Ishikawa (cell line): ENCODE measurements at regions not wholly inside any gene's neighbourhood (a gene's known extent, or its start where the extent isn't known, plus 50 kb on each side); places are given as distances from the start of the nearest gene placed in this dataset.

Source experiments
- CEBPB ChIP-seq: IDR thresholded peaks from 2 replicates; pipeline ENCODE4 v1.6.1; 2012
- CREB1 ChIP-seq: IDR thresholded peaks from 2 replicates; pipeline ENCODE4 v1.6.1; 2012; ENCODE audit warnings: low read depth
- EGR1 ChIP-seq: IDR thresholded peaks from 2 replicates; pipeline ENCODE4 v1.6.1; 2012
- EP300 ChIP-seq: IDR thresholded peaks from 2 replicates; pipeline ENCODE4 v1.6.1; 2012; ENCODE audit warnings: borderline replicate concordance
- FOXM1 ChIP-seq: IDR thresholded peaks from 2 replicates; pipeline ENCODE4 v1.6.1; 2012; ENCODE audit warnings: low read depth, borderline replicate concordance
- NFIC ChIP-seq: IDR thresholded peaks from 2 replicates; pipeline ENCODE4 v1.6.1; 2012
- RAD21 ChIP-seq: IDR thresholded peaks from 2 replicates; pipeline ENCODE4 v1.6.1; 2012; ENCODE audit warnings: low read depth
- TAF1 ChIP-seq: IDR thresholded peaks from 2 replicates; pipeline ENCODE4 v1.6.1; 2012; ENCODE audit warnings: low read depth, mild to moderate bottlenecking
- TCF12 ChIP-seq: IDR thresholded peaks from 2 replicates; pipeline ENCODE4 v1.6.1; 2012; ENCODE audit warnings: low read depth
- TEAD4 ChIP-seq: IDR thresholded peaks from 2 replicates; pipeline ENCODE4 v1.6.1; 2012
- YY1 ChIP-seq: IDR thresholded peaks from 2 replicates; pipeline ENCODE4 v1.6.1; 2012; ENCODE audit warnings: low read depth
- ZBTB7A ChIP-seq: IDR thresholded peaks from 2 replicates; pipeline ENCODE4 v1.6.1; 2012; ENCODE audit warnings: low read depth
- TF ChIP-seq, protein P1 (sequence below): IDR thresholded peaks from 2 replicates; pipeline ENCODE4 v1.6.1; 2012
- TF ChIP-seq, protein P2 (sequence below): IDR thresholded peaks from 2 replicates; pipeline ENCODE4 v1.6.1; 2012
- TF ChIP-seq, protein P3 (sequence below): IDR thresholded peaks from 2 replicates; pipeline ENCODE4 v1.6.1; 2012; ENCODE audit warnings: low read depth, mild to moderate bottlenecking

DNA sequence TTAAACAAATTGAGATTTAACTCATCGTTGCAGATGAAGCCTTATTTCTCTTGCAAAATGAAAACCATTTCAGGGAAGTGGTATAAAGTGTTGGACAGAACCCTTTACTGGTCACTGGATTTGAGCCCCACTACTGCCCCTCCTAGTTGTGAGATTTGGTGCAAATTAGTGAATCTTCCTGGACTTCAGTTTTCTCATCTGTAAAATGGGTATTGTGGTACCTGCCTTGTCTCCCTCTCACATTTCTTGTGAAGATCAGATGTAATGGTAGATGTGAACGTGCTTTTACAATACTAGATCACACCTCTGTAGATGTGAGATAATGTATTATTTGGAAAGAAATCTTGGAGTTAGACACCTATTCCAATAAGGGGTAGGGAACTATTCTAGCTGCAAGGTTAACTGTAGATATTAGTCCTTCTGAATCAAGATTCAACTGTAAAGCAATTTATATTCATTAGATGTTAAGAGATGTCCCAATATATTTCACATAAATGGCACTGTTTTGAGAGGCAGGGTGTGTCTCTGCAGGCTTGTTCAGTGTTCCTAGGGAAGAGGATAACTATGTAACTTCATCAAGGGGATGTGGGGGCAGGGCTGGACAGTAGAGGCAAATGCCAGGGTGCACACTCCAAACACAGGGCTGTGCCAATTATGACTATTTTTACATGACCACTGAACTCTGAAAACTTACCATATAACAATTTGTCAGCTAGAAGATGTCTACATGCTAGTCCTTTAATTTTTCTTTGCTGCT, 112.4 kb upstream of the PFN2 start:
- no peak for TF ChIP-seq CREB1
- TF ChIP-seq EGR1: no peak
- TF ChIP-seq ZBTB7A: no peak
- TF ChIP-seq TCF12: no peak
- TF ChIP-seq, protein P1, sequence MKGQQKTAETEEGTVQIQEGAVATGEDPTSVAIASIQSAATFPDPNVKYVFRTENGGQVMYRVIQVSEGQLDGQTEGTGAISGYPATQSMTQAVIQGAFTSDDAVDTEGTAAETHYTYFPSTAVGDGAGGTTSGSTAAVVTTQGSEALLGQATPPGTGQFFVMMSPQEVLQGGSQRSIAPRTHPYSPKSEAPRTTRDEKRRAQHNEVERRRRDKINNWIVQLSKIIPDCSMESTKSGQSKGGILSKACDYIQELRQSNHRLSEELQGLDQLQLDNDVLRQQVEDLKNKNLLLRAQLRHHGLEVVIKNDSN: no peak

DNA sequence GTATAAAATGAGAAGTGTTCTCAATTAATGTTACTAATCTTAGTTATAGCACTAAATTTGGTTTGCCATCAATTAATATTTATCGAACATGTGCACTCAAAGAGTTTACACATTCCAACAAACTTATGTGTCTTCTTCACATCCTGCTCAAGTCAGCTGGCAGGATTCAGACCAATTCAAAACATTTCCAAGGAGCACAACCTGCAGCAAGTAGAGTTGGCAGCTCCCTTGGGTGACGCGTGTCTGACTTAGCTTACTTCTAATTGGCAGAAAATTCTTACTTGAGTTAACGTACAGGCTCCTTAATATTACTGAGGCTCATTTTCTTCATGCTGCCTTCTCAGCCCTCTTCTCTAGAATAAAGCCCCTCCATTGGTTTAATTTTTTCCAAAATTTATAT, 110.4 kb upstream of the PFN2 start:
- TF ChIP-seq CREB1: no peak
- TF ChIP-seq, protein P2, sequence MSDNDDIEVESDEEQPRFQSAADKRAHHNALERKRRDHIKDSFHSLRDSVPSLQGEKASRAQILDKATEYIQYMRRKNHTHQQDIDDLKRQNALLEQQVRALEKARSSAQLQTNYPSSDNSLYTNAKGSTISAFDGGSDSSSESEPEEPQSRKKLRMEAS: no peak
- TF ChIP-seq TCF12: no peak
- TF ChIP-seq EP300: no peak
- no peak for TF ChIP-seq EGR1
- TF ChIP-seq, protein P1: no peak

DNA sequence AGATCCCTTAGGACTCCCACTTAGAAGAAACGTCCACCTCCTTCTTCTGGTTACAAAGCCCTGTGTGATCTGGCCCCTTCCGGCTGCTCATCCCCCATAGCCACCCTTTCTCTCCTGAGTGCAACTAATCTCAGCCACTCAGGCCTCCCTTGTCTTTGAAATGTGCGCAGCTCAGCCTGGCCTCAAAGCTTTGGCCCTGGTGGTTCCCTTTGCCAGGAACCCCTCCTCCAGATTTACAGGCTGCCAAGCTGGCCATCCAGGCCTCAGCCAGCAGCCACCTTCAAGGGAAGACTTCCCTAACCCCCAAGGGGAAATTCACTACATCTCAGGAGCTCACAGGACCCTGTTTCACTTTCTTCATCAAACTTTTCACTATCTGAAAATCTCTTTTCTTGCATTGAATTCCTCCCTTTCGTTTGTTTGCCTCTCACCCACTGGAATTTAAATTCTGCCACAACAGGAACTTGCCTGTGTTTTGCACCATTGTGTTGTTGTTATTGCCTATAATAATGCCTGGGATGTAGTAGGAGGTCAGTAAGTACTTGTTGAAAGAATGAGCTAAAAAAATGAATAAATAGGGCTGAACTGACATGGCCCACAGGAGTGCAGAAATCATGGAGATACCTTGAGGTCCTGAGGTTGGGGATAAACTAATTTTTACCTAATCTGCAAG, 109.5 kb upstream of the PFN2 start:
- TF ChIP-seq EP300 (no peak), ZBTB7A (no peak), FOXM1 (no peak), TAF1 (no peak), NFIC (no peak), EGR1 (no peak), YY1 (no peak), CREB1 (no peak), TEAD4 (no peak)
- TF ChIP-seq, protein P2: no peak
- TF ChIP-seq, protein P1: no peak

DNA sequence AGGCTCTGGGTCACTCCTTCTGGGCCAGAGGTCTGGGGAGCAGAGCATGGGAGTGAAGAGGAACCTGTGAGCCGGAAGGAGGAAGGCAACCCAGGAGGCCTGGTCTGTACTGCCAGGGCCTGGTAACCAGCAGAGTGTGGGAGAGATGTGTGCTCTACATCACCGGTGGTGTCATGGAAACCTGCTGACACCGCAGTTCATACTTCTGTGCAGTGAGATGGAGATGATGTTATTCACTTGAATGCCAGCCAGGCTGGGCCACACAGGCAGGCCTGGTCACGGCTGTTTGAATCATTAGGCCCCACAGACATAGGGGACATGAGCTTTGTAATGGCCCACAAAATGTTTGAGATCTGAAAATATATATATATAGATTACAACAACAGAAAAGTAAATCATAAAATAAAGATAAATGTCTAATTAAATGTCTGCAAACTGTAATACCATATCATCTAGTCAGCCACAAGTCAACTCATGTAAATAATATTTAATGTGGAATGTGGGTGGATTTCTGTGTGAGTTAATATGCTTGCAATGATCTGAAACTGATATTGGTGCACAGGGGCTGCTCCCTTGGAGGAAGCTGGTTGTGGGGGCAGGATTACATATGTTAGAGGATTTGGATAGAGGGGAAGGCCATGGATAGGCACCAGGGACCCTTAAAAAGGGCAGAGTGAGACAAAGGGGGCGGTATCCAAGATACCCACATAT, 108.5 kb upstream of the PFN2 start:
- TF ChIP-seq, protein P2: no peak
- no peak for TF ChIP-seq RAD21

DNA sequence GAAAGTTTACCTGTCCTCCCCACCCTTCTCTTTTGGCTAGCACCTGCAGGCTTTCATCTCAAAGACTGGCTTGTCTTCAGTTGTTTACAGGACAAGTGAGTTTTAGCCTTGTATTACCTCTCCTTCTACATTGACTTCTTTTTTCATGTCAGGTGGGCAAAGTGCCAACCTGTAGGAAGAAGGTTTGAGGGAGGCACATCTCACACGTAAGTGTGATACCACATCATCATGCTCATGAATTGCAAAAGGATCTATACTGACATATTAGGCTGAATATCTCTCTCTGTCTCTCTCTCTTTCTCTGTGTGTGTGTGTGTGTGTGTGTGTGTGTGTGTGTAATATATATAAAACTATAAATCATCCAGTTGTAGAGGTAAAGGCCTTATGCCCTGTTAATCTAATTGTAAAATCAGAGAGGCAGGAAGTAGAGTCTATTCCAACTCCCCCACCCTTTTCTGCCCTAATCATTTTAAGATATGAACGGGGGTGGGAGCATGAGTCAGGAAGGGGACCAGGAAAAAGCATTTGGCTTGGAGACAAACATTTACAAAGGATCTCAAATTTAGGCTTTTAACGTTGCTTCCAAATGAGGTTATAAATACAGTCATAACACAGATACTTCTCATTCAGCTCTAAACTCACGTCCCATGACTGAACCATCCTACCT, 107.0 kb upstream of the PFN2 start:
- TF ChIP-seq RAD21 (no peak), FOXM1 (no peak), ZBTB7A (no peak), TEAD4 (no peak), CREB1 (no peak), CEBPB (no peak), NFIC (no peak), EP300 (no peak), TAF1 (no peak), YY1 (no peak), TCF12 (no peak)
- TF ChIP-seq, protein P2: no peak
- TF ChIP-seq, protein P3, sequence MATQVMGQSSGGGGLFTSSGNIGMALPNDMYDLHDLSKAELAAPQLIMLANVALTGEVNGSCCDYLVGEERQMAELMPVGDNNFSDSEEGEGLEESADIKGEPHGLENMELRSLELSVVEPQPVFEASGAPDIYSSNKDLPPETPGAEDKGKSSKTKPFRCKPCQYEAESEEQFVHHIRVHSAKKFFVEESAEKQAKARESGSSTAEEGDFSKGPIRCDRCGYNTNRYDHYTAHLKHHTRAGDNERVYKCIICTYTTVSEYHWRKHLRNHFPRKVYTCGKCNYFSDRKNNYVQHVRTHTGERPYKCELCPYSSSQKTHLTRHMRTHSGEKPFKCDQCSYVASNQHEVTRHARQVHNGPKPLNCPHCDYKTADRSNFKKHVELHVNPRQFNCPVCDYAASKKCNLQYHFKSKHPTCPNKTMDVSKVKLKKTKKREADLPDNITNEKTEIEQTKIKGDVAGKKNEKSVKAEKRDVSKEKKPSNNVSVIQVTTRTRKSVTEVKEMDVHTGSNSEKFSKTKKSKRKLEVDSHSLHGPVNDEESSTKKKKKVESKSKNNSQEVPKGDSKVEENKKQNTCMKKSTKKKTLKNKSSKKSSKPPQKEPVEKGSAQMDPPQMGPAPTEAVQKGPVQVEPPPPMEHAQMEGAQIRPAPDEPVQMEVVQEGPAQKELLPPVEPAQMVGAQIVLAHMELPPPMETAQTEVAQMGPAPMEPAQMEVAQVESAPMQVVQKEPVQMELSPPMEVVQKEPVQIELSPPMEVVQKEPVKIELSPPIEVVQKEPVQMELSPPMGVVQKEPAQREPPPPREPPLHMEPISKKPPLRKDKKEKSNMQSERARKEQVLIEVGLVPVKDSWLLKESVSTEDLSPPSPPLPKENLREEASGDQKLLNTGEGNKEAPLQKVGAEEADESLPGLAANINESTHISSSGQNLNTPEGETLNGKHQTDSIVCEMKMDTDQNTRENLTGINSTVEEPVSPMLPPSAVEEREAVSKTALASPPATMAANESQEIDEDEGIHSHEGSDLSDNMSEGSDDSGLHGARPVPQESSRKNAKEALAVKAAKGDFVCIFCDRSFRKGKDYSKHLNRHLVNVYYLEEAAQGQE: no peak

DNA sequence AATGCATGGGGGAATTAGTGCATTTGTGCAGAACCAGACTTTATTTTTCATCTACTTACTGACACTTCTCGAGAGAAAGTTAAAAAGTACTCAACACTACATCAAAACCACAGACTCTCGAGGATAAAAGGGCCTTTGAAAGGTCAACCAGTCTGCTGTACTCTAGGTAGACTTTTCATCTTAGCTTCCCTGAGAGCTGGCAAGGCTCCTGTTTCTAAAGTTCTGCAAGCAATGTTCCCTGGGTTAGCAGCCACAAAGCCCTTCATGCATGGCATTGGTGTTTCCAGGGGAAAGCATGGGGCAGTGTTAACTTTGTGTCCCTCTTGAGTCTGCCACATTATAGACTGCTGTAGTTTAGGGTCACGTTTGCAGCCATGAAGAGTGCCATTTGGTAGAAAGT, 106.4 kb upstream of the PFN2 start:
- no peak for TF ChIP-seq TCF12
- no peak for TF ChIP-seq FOXM1
- TF ChIP-seq YY1: no peak
- no peak for TF ChIP-seq EP300
- TF ChIP-seq RAD21: no peak
- no peak for TF ChIP-seq CREB1

DNA sequence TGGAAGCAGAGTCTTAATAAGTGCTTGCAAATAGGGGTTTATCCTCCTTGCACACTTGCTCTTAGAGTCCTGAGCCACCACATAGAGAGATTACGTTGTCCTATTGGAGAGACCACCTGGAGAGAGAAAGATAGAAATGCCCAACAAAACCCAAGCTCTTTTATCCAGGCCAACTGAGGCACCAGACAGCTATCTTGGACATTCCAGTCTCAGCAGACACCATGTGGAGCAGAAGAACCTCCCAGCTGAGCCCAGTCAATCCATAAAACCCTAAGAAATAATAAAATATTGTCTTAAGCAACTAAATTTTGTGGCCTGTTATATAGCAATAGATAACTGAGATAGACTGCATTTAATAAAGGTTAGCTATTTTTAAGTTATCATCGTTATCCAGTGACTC, 105.7 kb upstream of the PFN2 start:
- TF ChIP-seq CEBPB (no peak), NFIC (no peak), YY1 (no peak), TCF12 (no peak), TAF1 (no peak), RAD21 (no peak), TEAD4 (no peak), CREB1 (no peak), EGR1 (no peak), ZBTB7A (no peak), FOXM1 (no peak), EP300 (no peak)
- TF ChIP-seq, protein P1: no peak
- TF ChIP-seq, protein P2: no peak
- TF ChIP-seq, protein P3: no peak
